SK-N-MC (cell line): ENCODE measurements at regions not wholly inside any gene's neighbourhood (a gene's known extent, or its start where the extent isn't known, plus 50 kb on each side); places are given as distances from the start of the nearest gene placed in this dataset.

Experiments used
- EZH2 ChIP-seq: fragments of 200-600 bp; sonication (generic); IDR thresholded peaks from one replicate; pipeline ENCODE4 v1.6.1; 2017; ENCODE audit warnings: antibody characterized with exemption
- FOXP2 ChIP-seq: optimal IDR thresholded peaks from 2 replicates; pipeline ENCODE3; 2011; ENCODE audit warnings: mild to moderate bottlenecking, moderate library complexity; ENCODE audit not compliant: insufficient read depth; ENCODE audit errors: extremely low read length, control extremely low read depth
- POLR2AphosphoS5 ChIP-seq: IDR thresholded peaks from 2 replicates; pipeline ENCODE4 v1.6.1; 2012; ENCODE audit warnings: mild to moderate bottlenecking, low read depth, low read length, borderline replicate concordance

GRCh38 chr7:124557587-124557986 is 208.0 kb downstream of the GPR37 start:
- TF ChIP-seq POLR2AphosphoS5, result no peak
- TF ChIP-seq EZH2, result no peak
- TF ChIP-seq FOXP2, result no peak
